ENCODE measurements at regions not wholly inside any gene's neighbourhood (a gene's known extent, or its start where the extent isn't known, plus 50 kb on each side); places are given as distances from the start of the nearest gene placed in this dataset.
A peak's percentile ranks its signal among the peaks of the same experiment; 100 is the strongest.

DNA sequence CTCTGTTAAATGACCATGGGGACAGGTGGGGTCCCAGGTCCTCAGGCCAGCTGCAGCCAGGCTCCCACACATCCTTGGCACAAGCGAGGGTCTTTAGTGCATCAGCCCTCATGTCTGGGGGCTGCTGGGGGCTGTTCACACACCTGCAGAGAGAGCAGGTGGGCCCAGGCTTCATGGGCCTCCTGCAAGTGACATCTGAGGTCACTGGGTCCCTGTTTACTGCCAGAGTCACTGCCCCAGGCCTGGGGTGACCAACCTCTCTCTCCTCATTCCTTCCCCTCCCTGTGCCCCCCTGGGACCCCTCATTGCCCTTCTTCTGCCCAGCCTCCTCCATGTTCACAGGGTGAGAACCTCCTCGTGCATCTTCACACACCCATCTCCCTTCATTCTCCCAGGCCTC lies 92.4 kb downstream of the RTL6 start:
- no peak for ATAC-seq (ENCODE audit: low FRiP score)
- TF ChIP-seq, protein P1, sequence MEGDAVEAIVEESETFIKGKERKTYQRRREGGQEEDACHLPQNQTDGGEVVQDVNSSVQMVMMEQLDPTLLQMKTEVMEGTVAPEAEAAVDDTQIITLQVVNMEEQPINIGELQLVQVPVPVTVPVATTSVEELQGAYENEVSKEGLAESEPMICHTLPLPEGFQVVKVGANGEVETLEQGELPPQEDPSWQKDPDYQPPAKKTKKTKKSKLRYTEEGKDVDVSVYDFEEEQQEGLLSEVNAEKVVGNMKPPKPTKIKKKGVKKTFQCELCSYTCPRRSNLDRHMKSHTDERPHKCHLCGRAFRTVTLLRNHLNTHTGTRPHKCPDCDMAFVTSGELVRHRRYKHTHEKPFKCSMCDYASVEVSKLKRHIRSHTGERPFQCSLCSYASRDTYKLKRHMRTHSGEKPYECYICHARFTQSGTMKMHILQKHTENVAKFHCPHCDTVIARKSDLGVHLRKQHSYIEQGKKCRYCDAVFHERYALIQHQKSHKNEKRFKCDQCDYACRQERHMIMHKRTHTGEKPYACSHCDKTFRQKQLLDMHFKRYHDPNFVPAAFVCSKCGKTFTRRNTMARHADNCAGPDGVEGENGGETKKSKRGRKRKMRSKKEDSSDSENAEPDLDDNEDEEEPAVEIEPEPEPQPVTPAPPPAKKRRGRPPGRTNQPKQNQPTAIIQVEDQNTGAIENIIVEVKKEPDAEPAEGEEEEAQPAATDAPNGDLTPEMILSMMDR (IDR thresholded peaks at IDR 0.05) = no peak
- peak; percentile 18 for DNase-seq (ENCODE audit: low spot score)

DNA sequence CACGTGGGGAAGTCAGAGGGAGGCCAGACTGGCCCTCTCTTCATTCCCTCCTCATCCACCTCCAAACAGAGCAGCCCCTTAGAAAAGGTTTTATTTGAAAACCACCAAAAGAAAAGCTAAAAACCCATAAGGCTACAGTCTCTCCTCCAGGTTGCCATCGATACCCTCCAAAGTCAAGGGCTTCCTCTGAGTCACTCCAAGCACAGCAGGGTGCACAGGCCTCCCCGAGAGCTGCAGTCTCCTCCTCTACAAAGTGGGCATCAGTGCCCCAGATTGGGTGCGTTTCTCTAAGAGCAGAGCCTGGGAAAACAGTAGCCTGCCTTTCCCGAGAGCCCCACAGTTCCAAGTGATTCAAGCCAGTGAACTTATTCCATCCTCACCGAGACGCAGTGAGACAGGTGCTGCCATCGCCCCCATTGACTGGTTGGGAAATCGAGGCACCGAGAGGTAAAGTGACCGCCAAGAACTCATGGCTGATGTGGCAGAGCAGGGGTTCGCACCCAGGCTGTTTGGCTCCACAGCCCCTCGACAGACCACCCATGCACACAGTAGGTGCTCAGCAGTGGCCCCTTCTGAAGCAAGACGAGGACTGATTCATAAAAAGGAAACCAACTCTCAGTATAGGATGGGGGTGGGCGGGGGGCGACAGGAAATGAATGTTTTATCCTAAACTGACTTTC lies 91.7 kb upstream of the SHISAL1 start:
- no peak for ATAC-seq (ENCODE audit: low FRiP score)
- peak; percentile 18 for DNase-seq (ENCODE audit: low spot score)
- TF ChIP-seq, protein P1 (IDR thresholded peaks at IDR 0.05) = no peak

DNA sequence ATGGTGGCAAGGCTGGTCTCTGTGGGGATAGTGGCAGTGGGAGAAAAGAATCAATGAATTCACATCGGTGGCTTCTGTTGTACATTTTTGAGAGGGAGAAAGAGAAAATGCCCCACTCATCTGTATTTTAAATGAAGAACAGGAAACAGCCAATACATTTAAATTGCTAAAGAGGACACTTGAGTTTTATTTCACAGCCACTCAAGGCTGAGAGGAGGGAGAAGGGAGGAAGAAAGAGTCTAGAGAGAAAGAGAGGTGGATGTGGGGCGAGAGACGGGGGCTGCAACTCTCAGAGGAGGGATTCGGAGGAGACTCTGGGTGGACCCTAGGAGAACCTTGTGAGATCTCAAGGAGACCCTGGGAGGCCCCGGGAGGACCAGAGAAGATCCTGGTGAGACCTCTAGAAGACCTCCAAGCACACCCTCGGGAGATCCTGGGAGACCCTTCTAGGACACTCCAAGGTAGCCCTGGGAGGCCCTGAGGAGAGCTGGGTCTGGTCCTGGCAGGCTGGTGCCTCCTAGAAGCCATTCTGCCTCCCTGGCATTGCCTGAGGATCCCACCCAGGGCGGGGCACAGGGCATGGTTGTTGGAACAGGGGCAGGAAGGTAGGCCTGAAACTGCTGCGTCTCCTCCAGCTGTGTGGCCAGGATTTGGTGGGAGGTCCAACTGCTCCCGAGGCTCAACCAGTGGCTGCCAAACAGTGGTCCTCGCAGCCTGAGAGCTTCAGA lies 91.0 kb upstream of the SHISAL1 start:
- DNase-seq (ENCODE audit: low spot score) (peak; percentile 20), ATAC-seq (ENCODE audit: low FRiP score) (no peak)
- TF ChIP-seq, protein P1 (IDR thresholded peaks at IDR 0.05) = no peak

DNA sequence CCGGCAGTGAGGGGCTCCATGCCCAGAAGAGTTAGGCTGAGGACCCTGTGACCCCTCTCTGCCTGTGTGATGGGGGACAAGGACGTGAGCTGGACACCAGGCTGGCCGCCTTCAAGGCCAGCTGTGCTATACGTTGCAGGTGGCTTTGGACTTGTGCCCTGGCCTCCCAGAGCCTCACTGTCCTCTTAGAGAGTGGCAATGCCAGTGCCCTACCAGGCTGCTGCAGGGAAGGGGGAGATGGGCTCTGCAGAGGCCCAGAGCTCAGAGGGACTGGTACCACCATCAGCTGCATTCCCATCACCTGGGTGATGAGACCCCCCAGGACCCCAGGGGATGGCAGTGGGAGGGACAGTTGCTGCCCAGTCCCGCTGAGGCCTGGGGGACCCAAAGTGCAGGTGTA lies 90.4 kb upstream of the SHISAL1 start:
- ATAC-seq (ENCODE audit: low FRiP score) = no peak
- TF ChIP-seq, protein P1 (IDR thresholded peaks at IDR 0.05) = no peak
- peak; percentile 14 for DNase-seq (ENCODE audit: low spot score)

DNA sequence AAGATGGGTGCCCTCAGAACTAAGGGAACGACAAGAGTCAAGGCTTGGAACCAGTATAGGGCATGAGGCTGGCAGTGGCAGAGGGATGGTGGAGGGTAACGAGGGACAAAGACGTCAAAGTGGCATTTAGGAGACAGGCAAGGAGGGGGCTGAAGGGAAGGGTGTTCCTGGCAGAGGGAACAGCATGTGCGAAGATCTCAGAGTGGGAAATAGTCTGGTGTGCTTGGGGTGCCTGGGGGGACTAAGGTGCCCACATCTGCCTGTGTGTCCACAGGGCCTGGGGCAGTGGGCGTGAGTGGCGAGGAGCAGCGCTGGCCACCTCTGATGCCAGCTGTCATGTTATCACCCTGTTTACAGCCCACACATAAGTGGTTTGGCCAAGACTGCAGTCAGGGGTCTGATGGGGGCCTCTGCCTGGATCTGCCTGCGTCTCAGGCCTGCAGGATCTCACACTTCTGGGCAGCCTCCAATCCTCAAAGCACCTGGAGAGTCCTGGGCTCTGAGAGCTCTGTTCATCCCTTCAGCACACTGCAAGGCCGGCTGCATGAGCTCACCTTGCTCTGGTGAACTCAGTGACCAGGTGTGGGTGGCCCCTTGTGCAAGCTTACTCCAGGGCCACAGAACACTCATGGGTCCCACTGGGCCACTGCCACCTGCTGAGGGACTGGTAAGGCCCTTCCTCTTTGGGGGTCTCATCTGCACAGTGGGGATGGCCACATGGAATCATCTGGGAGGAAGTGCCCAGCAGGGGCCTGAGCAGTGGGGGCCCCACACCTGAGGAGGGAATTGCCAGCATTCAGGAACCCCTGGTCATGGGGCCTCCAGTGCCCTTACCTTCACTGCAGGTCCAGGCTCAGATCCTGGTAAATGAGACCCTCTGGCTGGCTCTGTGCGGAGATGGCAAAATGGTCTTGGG lies 89.7 kb upstream of the SHISAL1 start:
- DNase-seq (ENCODE audit: low spot score) (peak; percentile 8), ATAC-seq (ENCODE audit: low FRiP score) (no peak)
- TF ChIP-seq, protein P1 (IDR thresholded peaks at IDR 0.05) = no peak

DNA sequence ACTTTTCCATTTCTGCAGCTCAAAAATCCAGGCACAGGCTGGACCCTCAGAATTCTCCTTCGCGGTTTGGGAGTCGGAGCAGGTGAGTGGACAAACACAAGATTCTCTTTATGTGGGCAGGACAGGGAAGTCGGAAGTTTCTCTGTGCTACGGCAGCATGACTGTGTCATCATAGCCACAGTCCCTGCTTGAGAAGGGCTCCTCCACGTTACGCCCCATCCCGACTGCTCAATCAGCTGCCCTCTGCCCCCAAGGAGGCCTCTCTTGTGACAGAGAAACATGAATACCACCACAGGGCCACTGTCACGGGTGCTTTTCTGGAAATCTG lies 89.0 kb upstream of the SHISAL1 start:
- ATAC-seq (ENCODE audit: low FRiP score) = no peak
- no peak for DNase-seq (ENCODE audit: low spot score)
- TF ChIP-seq, protein P1 (IDR thresholded peaks at IDR 0.05) = no peak
